KMS-11 (cell line): ENCODE measurements at regions not wholly inside any gene's neighbourhood (a gene's known extent, or its start where the extent isn't known, plus 50 kb on each side); places are given as distances from the start of the nearest gene placed in this dataset.

Source experiments
- H2AFZ ChIP-seq: fragments of 200-600 bp; sonication (generic); 2 replicates; pipeline ENCODE4 v1.6.1; 2016; ENCODE audit warnings: antibody characterized with exemption, mixed run types, low read depth
- H3K27ac ChIP-seq: fragments of 200-600 bp; sonication (generic); 2 replicates; pipeline ENCODE4 v1.6.1; 2016; ENCODE audit warnings: mild to moderate bottlenecking, mixed run types
- H3K27me3 ChIP-seq: fragments of 200-600 bp; sonication (generic); 2 replicates; pipeline ENCODE4 v1.6.1; 2017; ENCODE audit warnings: mild to moderate bottlenecking, low read depth, mixed run types, moderate library complexity; ENCODE audit not compliant: insufficient read depth
- H3K36me3 ChIP-seq: fragments of 200-600 bp; sonication (generic); 2 replicates; pipeline ENCODE4 v1.6.1; 2017; ENCODE audit warnings: mild to moderate bottlenecking, mixed run types; ENCODE audit not compliant: insufficient read depth
- H3K4me1 ChIP-seq: fragments of 200-600 bp; sonication (generic); 2 replicates; pipeline ENCODE4 v1.6.1; 2016; ENCODE audit warnings: mild to moderate bottlenecking, low read depth, mixed run types; ENCODE audit not compliant: poor library complexity, severe bottlenecking
- H3K4me2 ChIP-seq: fragments of 200-600 bp; sonication (generic); 2 replicates; pipeline ENCODE4 v1.7.0; 2016; ENCODE audit warnings: mild to moderate bottlenecking, mixed run types
- H3K4me3 ChIP-seq: fragments of 200-600 bp; sonication (generic); IDR thresholded peaks from 2 replicates; pipeline ENCODE4 v1.6.1; 2017; ENCODE audit warnings: low read depth, low read length, mixed read lengths; ENCODE audit not compliant: insufficient read depth
- H3K79me2 ChIP-seq: fragments of 200-600 bp; sonication (generic); 2 replicates; pipeline ENCODE4 v1.6.1; 2016; ENCODE audit warnings: low read depth, mixed run types; ENCODE audit not compliant: insufficient read depth
- H3K9ac ChIP-seq: fragments of 200-600 bp; sonication (generic); 2 replicates; pipeline ENCODE4 v1.6.1; 2016; ENCODE audit warnings: mild to moderate bottlenecking, mixed run types
- H4K20me1 ChIP-seq: fragments of 200-600 bp; sonication (generic); 2 replicates; pipeline ENCODE4 v1.6.1; 2016; ENCODE audit warnings: mild to moderate bottlenecking, mixed run types; ENCODE audit not compliant: insufficient read depth
- TF ChIP-seq, protein P1 (sequence below): fragments of 200-600 bp; sonication (generic); conservative IDR thresholded peaks from 2 replicates; pipeline ENCODE4 v1.6.1; 2017; ENCODE audit warnings: low read depth, mild to moderate bottlenecking, antibody characterized with exemption, low read length, moderate library complexity, mixed read lengths

DNA sequence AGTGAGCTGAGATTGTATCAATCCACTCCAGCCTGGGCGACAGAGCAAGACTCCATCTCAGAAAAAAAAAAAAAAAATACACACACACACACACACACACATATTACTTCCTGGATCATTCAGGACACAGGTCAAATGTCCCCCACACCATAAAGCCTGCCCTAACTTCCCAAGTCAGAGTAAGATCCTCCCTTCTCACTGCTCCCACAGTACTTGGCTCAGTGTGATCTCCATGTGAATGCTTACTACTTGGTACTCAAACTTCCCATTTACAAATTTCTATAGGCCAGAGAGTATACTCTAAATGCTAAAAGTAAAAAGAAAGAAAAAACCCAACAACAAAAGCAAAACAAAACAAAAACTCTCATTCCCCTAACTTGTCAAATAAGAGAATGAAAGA is 386.8 kb downstream of the SLITRK6 start:
- no peaks in the 10 kb centered on the region for H3K4me1 ChIP-seq
- no peaks in the 10 kb centered on the region for H3K36me3 ChIP-seq
- TF ChIP-seq, protein P1, sequence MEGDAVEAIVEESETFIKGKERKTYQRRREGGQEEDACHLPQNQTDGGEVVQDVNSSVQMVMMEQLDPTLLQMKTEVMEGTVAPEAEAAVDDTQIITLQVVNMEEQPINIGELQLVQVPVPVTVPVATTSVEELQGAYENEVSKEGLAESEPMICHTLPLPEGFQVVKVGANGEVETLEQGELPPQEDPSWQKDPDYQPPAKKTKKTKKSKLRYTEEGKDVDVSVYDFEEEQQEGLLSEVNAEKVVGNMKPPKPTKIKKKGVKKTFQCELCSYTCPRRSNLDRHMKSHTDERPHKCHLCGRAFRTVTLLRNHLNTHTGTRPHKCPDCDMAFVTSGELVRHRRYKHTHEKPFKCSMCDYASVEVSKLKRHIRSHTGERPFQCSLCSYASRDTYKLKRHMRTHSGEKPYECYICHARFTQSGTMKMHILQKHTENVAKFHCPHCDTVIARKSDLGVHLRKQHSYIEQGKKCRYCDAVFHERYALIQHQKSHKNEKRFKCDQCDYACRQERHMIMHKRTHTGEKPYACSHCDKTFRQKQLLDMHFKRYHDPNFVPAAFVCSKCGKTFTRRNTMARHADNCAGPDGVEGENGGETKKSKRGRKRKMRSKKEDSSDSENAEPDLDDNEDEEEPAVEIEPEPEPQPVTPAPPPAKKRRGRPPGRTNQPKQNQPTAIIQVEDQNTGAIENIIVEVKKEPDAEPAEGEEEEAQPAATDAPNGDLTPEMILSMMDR = no peak
- H3K4me3 ChIP-seq = no peak overlapping the region
- no peaks in the 10 kb centered on the region for H3K79me2 ChIP-seq
- H3K27me3 ChIP-seq = no peaks in the 10 kb centered on the region
- no peaks in the 10 kb centered on the region for H4K20me1 ChIP-seq
- H3K9ac ChIP-seq = no peak overlapping the region
- no peak overlapping the region for H3K4me2 ChIP-seq
- H3K27ac ChIP-seq = no peak overlapping the region
- H2AFZ ChIP-seq = no peak overlapping the region

DNA sequence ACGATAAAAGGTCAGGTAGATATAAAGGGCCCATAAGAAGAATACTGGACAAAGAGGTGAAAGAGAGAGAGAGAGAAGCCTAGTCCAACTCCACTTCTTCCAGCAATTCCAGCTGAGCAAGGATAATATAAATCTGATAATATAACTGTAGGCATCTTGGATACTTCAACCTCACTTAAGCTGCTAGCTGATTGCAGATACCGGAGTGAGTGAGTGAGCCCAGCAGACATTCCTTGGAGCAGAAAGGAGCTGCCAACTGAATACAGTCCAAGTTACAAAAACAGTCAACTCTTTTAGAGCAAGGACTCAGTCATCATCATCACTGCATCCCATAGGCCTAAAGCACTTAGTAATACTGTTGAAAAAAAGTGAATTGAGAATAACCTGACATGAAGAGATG is 387.6 kb downstream of the SLITRK6 start:
- H3K4me2 ChIP-seq = no peak overlapping the region
- H3K79me2 ChIP-seq = no peaks in the 10 kb centered on the region
- TF ChIP-seq, protein P1 = no peak
- no peak overlapping the region for H3K9ac ChIP-seq
- no peak overlapping the region for H2AFZ ChIP-seq
- no peak overlapping the region for H3K27ac ChIP-seq
- H3K36me3 ChIP-seq = no peaks in the 10 kb centered on the region
- H3K4me1 ChIP-seq = no peaks in the 10 kb centered on the region
- H3K4me3 ChIP-seq = no peak overlapping the region
- no peaks in the 10 kb centered on the region for H4K20me1 ChIP-seq
- no peaks in the 10 kb centered on the region for H3K27me3 ChIP-seq

GRCh38 chr13:85408415-85408814 is 390.8 kb downstream of the SLITRK6 start:
- no peaks in the 10 kb centered on the region for H3K79me2 ChIP-seq
- no peak overlapping the region for H3K4me2 ChIP-seq
- TF ChIP-seq, protein P1 = no peak
- no peaks in the 10 kb centered on the region for H4K20me1 ChIP-seq
- H3K27me3 ChIP-seq = no peaks in the 10 kb centered on the region
- H3K9ac ChIP-seq = no peak overlapping the region
- H3K27ac ChIP-seq = no peak overlapping the region
- H3K4me3 ChIP-seq = no peak overlapping the region
- H3K36me3 ChIP-seq = no peaks in the 10 kb centered on the region
- no peak overlapping the region for H2AFZ ChIP-seq
- H3K4me1 ChIP-seq = no peaks in the 10 kb centered on the region

DNA sequence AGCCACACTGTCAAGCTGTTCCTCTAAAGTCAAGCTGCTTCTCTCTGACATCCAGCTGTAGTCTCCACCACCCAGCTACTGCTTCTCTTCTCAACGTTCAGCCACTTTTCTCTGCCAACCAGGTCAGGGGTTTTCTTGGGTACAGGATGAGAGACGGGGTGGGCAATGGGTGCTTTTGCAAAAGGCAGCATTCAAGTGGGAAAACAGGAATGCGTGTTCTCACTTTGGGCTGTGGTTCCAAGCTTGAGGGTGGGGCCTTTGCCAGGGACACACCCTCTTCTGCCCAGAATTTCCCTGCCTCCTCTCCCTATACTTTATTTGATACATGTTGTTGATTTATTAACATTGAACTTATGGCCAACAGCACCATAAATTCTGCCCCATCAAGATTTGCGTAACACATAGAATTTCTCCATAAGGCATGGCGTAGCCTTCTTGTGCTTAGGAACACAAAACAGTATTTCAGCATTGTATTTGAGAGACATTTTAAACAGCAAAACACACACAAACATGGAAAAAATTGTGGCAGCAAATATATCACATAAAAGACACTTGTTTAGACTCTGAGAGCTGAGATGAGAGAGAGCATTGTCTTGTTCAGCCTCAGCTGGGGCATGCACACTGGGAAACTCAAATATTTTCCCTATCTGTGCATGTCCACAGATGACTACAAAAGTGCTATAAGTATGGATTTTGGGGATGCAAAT is 392.8 kb downstream of the SLITRK6 start:
- no peak overlapping the region for H3K27ac ChIP-seq
- TF ChIP-seq, protein P1 = no peak

More for the DNA sequence above, 392.8 kb downstream of the SLITRK6 start:
- Histone ChIP-seq H3K4me2 (no peak overlapping the region), H4K20me1 (no peaks in the 10 kb centered on the region), H3K36me3 (no peaks in the 10 kb centered on the region), H3K27me3 (no peaks in the 10 kb centered on the region), H2AFZ (no peak overlapping the region), H3K79me2 (no peaks in the 10 kb centered on the region), H3K4me3 (no peak overlapping the region), H3K9ac (no peak overlapping the region), H3K4me1 (no peaks in the 10 kb centered on the region)
